ENCODE measurements at regions not wholly inside any gene's neighbourhood (a gene's known extent, or its start where the extent isn't known, plus 50 kb on each side); places are given as distances from the start of the nearest gene placed in this dataset.

DNA sequence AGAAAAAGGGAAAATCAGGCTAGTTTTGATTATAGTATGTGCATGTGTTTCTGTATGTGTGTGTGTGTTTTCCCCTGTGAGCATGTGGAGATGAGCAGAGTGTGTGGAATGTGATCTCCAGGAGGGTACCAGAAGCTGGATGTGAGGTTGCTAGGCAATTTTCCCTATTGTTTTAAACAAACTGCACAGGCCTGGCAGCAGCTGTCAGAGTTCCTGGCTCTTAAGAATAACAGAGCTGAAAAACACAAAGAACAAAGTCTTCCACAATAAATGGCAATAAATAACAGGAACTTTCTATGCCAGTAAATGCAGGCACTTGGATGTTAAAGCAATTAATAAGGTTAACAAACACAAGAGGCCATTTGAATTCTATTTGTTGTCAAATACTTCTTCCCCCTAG is 344.6 kb upstream of the CTSO start:
- H4K20me1 ChIP-seq (ENCODE audit: insufficient read depth) = no peaks in the 10 kb centered on the region
- no peaks in the 10 kb centered on the region for H3K9me2 ChIP-seq (ENCODE audit: insufficient read depth)
- DNase-seq (ENCODE audit: low read depth, low spot score) (no peak), ATAC-seq (no peak)
- no peaks in the 10 kb centered on the region for H3K36me3 ChIP-seq (ENCODE audit: control insufficient read depth in 1 of 2, insufficient read depth in 2 of 2, low read length in 2 of 2)
- H3K27ac ChIP-seq (ENCODE audit: low read depth, low read length) = no peak overlapping the region
- no peak overlapping the region for H3K4me3 ChIP-seq (replicated peaks in 1 of 2; ENCODE audit: low read depth in 1 of 2, low read length in 2 of 2)
- no TSS peak for BruUV-seq (replicated peaks)
- POLR2A ChIA-PET = no interaction called here
- no peaks in the 10 kb centered on the region for H3K9me3 ChIP-seq (ENCODE audit: control insufficient read depth in 1 of 2, insufficient read depth in 1 of 2, low read depth in 1 of 2, low read length in 2 of 2)
- RAD21 ChIA-PET (ENCODE audit: low non-redundant PET in 1 of 2, low total read pairs in 2 of 2, uncharacterized antibody in 2 of 2, unreplicated experiment in 2 of 2) = no interaction called here
- no peak overlapping the region for H3K4me2 ChIP-seq (ENCODE audit: low read length)
- no peak overlapping the region for H2AFZ ChIP-seq (ENCODE audit: low read depth, low read length, poor library complexity, severe bottlenecking)
- peaks cover 10 to 15% of the 10 kb centered on the region in 2 experiments; a peak in 3 of 4 replicates for H3K4me1 ChIP-seq (ENCODE audit: control insufficient read depth in 1 of 2, insufficient read depth in 2 of 2, low read length in 2 of 2)
- no peaks in the 10 kb centered on the region for H3K27me3 ChIP-seq (ENCODE audit: insufficient read depth, low read length)
- H3K79me2 ChIP-seq (ENCODE audit: insufficient read depth, low read length) = no peaks in the 10 kb centered on the region
- no peak for TF ChIP-seq ELF1 (IDR thresholded peaks at IDR 0.05; ENCODE audit: borderline replicate concordance, low read depth)
- TF ChIP-seq RAD21 (IDR thresholded peaks at IDR 0.05; ENCODE audit: low read depth) = no peak
- TF ChIP-seq EGR1 (IDR thresholded peaks at IDR 0.05; ENCODE audit: low read depth) = no peak
- no peak for TF ChIP-seq POLR2A (IDR thresholded peaks at IDR 0.05; ENCODE audit: borderline replicate concordance, extremely low read depth, insufficient read depth, insufficient read length)
- TF ChIP-seq, protein P1, sequence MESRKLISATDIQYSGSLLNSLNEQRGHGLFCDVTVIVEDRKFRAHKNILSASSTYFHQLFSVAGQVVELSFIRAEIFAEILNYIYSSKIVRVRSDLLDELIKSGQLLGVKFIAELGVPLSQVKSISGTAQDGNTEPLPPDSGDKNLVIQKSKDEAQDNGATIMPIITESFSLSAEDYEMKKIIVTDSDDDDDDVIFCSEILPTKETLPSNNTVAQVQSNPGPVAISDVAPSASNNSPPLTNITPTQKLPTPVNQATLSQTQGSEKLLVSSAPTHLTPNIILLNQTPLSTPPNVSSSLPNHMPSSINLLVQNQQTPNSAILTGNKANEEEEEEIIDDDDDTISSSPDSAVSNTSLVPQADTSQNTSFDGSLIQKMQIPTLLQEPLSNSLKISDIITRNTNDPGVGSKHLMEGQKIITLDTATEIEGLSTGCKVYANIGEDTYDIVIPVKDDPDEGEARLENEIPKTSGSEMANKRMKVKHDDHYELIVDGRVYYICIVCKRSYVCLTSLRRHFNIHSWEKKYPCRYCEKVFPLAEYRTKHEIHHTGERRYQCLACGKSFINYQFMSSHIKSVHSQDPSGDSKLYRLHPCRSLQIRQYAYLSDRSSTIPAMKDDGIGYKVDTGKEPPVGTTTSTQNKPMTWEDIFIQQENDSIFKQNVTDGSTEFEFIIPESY (IDR thresholded peaks at IDR 0.05; ENCODE audit: extremely low read depth, insufficient replicate concordance, low read length) = no peak
- no peak for TF ChIP-seq CBX3 (IDR thresholded peaks at IDR 0.05; ENCODE audit: low read depth)
- TF ChIP-seq SIN3A (IDR thresholded peaks at IDR 0.05; ENCODE audit: low read depth) = no peak
- no peak for TF ChIP-seq JUND (IDR thresholded peaks at IDR 0.05)
- TF ChIP-seq, protein P2, sequence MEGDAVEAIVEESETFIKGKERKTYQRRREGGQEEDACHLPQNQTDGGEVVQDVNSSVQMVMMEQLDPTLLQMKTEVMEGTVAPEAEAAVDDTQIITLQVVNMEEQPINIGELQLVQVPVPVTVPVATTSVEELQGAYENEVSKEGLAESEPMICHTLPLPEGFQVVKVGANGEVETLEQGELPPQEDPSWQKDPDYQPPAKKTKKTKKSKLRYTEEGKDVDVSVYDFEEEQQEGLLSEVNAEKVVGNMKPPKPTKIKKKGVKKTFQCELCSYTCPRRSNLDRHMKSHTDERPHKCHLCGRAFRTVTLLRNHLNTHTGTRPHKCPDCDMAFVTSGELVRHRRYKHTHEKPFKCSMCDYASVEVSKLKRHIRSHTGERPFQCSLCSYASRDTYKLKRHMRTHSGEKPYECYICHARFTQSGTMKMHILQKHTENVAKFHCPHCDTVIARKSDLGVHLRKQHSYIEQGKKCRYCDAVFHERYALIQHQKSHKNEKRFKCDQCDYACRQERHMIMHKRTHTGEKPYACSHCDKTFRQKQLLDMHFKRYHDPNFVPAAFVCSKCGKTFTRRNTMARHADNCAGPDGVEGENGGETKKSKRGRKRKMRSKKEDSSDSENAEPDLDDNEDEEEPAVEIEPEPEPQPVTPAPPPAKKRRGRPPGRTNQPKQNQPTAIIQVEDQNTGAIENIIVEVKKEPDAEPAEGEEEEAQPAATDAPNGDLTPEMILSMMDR (IDR thresholded peaks at IDR 0.05 in 2 of 3, conservative IDR thresholded peaks at IDR 0.05 in 1 of 3; ENCODE audit: borderline replicate concordance in 1 of 3, insufficient read depth in 1 of 3, low read depth in 2 of 3, low read length in 2 of 3) = no peak
- TF ChIP-seq SP1 (IDR thresholded peaks at IDR 0.05; ENCODE audit: low read depth) = no peak
- TF ChIP-seq ZFX (IDR thresholded peaks at IDR 0.05) = no peak
- no peak for TF ChIP-seq ZNF274 (IDR thresholded peaks at IDR 0.05; ENCODE audit: low read depth, low read length)
- no peak for TF ChIP-seq SRF (IDR thresholded peaks at IDR 0.05; ENCODE audit: low read depth)
- TF ChIP-seq FOSL1 (IDR thresholded peaks at IDR 0.05; ENCODE audit: low read depth) = no peak
- no peak for TF ChIP-seq EZH2phosphoT487 (IDR thresholded peaks at IDR 0.05; ENCODE audit: borderline replicate concordance)
- TF ChIP-seq TCF7L2 (IDR thresholded peaks at IDR 0.05; ENCODE audit: borderline replicate concordance, extremely low read depth, insufficient read depth, insufficient read length) = no peak
- no peak for TF ChIP-seq CEBPB (IDR thresholded peaks at IDR 0.05; ENCODE audit: low read depth)
- CTCF ChIA-PET = no interaction called here
- intact Hi-C loops (cut with micrococcal nuclease) = loop anchor here (10.0 kb wide), 1 partner anchor 377 kb away; no protein-coding TSS in a partner anchor
- H3K9ac ChIP-seq (ENCODE audit: low read length) = no peak overlapping the region

Measured in HCT116 (cell line).